ENCODE measurements at regions not wholly inside any gene's neighbourhood (a gene's known extent, or its start where the extent isn't known, plus 50 kb on each side); places are given as distances from the start of the nearest gene placed in this dataset.

GRCh38 chr6:6750594-6751265, 162.2 kb downstream of the LY86 start:
- ATAC-seq (ENCODE audit: low read depth), result no peak
- Histone ChIP-seq H3K27me3 (ENCODE audit: insufficient read depth, poor library complexity, severe bottlenecking) (no peaks in the 10 kb centered on the region), H3K9me3 (ENCODE audit: severe bottlenecking) (no peaks in the 10 kb centered on the region), H3K4me3 (ENCODE audit: severe bottlenecking) (no peak overlapping the region), H3K27ac (ENCODE audit: poor library complexity, severe bottlenecking) (no peak overlapping the region), H3K4me1 (ENCODE audit: insufficient read depth, poor library complexity, severe bottlenecking) (no peaks in the 10 kb centered on the region), H3K36me3 (ENCODE audit: low read depth) (no peaks in the 10 kb centered on the region)
- TF ChIP-seq, protein P1, sequence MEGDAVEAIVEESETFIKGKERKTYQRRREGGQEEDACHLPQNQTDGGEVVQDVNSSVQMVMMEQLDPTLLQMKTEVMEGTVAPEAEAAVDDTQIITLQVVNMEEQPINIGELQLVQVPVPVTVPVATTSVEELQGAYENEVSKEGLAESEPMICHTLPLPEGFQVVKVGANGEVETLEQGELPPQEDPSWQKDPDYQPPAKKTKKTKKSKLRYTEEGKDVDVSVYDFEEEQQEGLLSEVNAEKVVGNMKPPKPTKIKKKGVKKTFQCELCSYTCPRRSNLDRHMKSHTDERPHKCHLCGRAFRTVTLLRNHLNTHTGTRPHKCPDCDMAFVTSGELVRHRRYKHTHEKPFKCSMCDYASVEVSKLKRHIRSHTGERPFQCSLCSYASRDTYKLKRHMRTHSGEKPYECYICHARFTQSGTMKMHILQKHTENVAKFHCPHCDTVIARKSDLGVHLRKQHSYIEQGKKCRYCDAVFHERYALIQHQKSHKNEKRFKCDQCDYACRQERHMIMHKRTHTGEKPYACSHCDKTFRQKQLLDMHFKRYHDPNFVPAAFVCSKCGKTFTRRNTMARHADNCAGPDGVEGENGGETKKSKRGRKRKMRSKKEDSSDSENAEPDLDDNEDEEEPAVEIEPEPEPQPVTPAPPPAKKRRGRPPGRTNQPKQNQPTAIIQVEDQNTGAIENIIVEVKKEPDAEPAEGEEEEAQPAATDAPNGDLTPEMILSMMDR (IDR thresholded peaks at IDR 0.05; ENCODE audit: poor library complexity, severe bottlenecking), result no peak
- no peak for DNase-seq (ENCODE audit: low spot score)

- no peaks in the 10 kb centered on the region for H3K36me3 ChIP-seq (ENCODE audit: low read depth)
- no peak for ATAC-seq (ENCODE audit: low read depth)
- H3K4me3 ChIP-seq (ENCODE audit: severe bottlenecking), result no peak overlapping the region
- no peaks in the 10 kb centered on the region for H3K4me1 ChIP-seq (ENCODE audit: insufficient read depth, poor library complexity, severe bottlenecking)
- DNase-seq (ENCODE audit: low spot score), result no peak
- no peaks in the 10 kb centered on the region for H3K9me3 ChIP-seq (ENCODE audit: severe bottlenecking)
- H3K27ac ChIP-seq (ENCODE audit: poor library complexity, severe bottlenecking), result no peak overlapping the region
- no peaks in the 10 kb centered on the region for H3K27me3 ChIP-seq (ENCODE audit: insufficient read depth, poor library complexity, severe bottlenecking)
- TF ChIP-seq, protein P1 (IDR thresholded peaks at IDR 0.05; ENCODE audit: poor library complexity, severe bottlenecking), result no peak
These were observed 162.7 kb downstream of the LY86 start for GRCh38 chr6:6751266-6751596.

DNA sequence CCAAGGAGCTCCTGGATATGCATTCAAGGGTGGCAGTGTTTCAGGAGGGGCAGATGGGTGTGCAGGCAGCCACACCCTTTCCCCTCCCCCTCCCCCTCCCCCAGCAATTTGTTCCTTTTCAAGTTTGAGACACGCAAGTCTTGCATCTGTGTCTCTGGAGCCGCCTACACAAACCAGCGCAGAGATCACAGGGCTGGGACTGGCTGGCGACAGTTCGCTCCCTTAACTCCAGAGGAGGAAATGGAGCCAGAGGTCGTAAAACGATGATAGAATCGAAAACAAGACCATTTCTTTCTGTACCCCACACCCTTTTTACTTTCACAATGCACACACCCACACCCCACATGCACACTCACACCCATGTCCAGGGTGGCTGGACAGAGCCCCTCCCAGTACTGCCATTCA, 163.1 kb downstream of the LY86 start:
- no peaks in the 10 kb centered on the region for H3K4me1 ChIP-seq (ENCODE audit: insufficient read depth, poor library complexity, severe bottlenecking)
- ATAC-seq (ENCODE audit: low read depth) (no peak), DNase-seq (ENCODE audit: low spot score) (no peak)
- H3K4me3 ChIP-seq (ENCODE audit: severe bottlenecking), result no peak overlapping the region
- TF ChIP-seq, protein P1 (IDR thresholded peaks at IDR 0.05; ENCODE audit: poor library complexity, severe bottlenecking), result no peak
- no peaks in the 10 kb centered on the region for H3K36me3 ChIP-seq (ENCODE audit: low read depth)
- no peaks in the 10 kb centered on the region for H3K9me3 ChIP-seq (ENCODE audit: severe bottlenecking)
- no peak overlapping the region for H3K27ac ChIP-seq (ENCODE audit: poor library complexity, severe bottlenecking)
- H3K27me3 ChIP-seq (ENCODE audit: insufficient read depth, poor library complexity, severe bottlenecking), result no peaks in the 10 kb centered on the region

DNA sequence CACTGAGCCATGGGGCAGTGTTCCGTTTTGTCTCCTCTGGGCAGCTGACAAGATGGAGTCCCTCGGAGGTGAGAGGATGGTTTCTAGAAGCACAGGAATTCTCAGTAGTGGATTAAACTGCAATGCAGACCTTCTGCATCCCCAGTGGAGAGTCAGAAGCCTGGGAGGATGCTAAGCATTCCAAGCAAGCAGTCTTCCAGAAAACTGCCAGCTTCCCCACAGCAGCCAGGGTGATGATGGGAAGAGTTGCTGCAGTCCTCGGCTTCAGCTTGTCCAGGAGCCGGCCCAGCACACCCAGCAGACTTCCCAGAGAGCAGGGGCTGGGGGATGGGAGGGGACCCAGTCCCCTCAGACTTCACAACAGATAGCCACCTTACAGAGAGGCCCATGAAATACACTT, 163.6 kb downstream of the LY86 start:
- DNase-seq (ENCODE audit: low spot score), result no peak
- no peaks in the 10 kb centered on the region for H3K4me1 ChIP-seq (ENCODE audit: insufficient read depth, poor library complexity, severe bottlenecking)
- TF ChIP-seq, protein P1 (IDR thresholded peaks at IDR 0.05; ENCODE audit: poor library complexity, severe bottlenecking), result no peak
- no peak for ATAC-seq (ENCODE audit: low read depth)
- H3K9me3 ChIP-seq (ENCODE audit: severe bottlenecking), result no peaks in the 10 kb centered on the region
- no peak overlapping the region for H3K4me3 ChIP-seq (ENCODE audit: severe bottlenecking)
- H3K27me3 ChIP-seq (ENCODE audit: insufficient read depth, poor library complexity, severe bottlenecking), result no peaks in the 10 kb centered on the region
- no peak overlapping the region for H3K27ac ChIP-seq (ENCODE audit: poor library complexity, severe bottlenecking)
- no peaks in the 10 kb centered on the region for H3K36me3 ChIP-seq (ENCODE audit: low read depth)

- H3K4me3 ChIP-seq (ENCODE audit: severe bottlenecking), result no peak overlapping the region
- H3K4me1 ChIP-seq (ENCODE audit: insufficient read depth, poor library complexity, severe bottlenecking), result no peaks in the 10 kb centered on the region
- no peak for DNase-seq (ENCODE audit: low spot score)
- TF ChIP-seq, protein P1 (IDR thresholded peaks at IDR 0.05; ENCODE audit: poor library complexity, severe bottlenecking), result no peak
- no peaks in the 10 kb centered on the region for H3K27me3 ChIP-seq (ENCODE audit: insufficient read depth, poor library complexity, severe bottlenecking)
- no peak for ATAC-seq (ENCODE audit: low read depth)
- no peaks in the 10 kb centered on the region for H3K9me3 ChIP-seq (ENCODE audit: severe bottlenecking)
- no peaks in the 10 kb centered on the region for H3K36me3 ChIP-seq (ENCODE audit: low read depth)
- no peak overlapping the region for H3K27ac ChIP-seq (ENCODE audit: poor library complexity, severe bottlenecking)
These were observed 164.8 kb downstream of the LY86 start for GRCh38 chr6:6753301-6753700.

Data from RWPE2 (cell line).